ENCODE measurements at regions not wholly inside any gene's neighbourhood (a gene's known extent, or its start where the extent isn't known, plus 50 kb on each side); places are given as distances from the start of the nearest gene placed in this dataset.

GRCh38 chr4:174120446-174121295 lies 162.8 kb downstream of the FBXO8 start:
- peak; percentile 28 for DNase-seq (ENCODE audit: low read depth, low spot score)

GRCh38 chr4:174119830-174120229 lies 163.6 kb downstream of the FBXO8 start:
- no peak for DNase-seq (ENCODE audit: low read depth, low spot score)

- no peak for DNase-seq (ENCODE audit: low read depth, low spot score)
These were observed 164.4 kb downstream of the FBXO8 start for GRCh38 chr4:174119051-174119450.

GRCh38 chr4:174118171-174118570 lies 165.3 kb downstream of the FBXO8 start:
- no peak for DNase-seq (ENCODE audit: low read depth, low spot score)

- DNase-seq (ENCODE audit: low read depth, low spot score) = no peak
These were observed 166.0 kb downstream of the FBXO8 start for GRCh38 chr4:174117445-174117844.

GRCh38 chr4:174116021-174116420 lies 167.4 kb downstream of the FBXO8 start:
- no peak for DNase-seq (ENCODE audit: low read depth, low spot score)

- no peak for DNase-seq (ENCODE audit: low read depth, low spot score)
These were observed 172.0 kb downstream of the FBXO8 start for GRCh38 chr4:174111422-174111821.

GRCh38 chr4:174110180-174110579 lies 173.3 kb downstream of the FBXO8 start:
- no peak for DNase-seq (ENCODE audit: low read depth, low spot score)

GRCh38 chr4:174107746-174108354 lies 175.6 kb downstream of the FBXO8 start:
- DNase-seq (ENCODE audit: low read depth, low spot score) = no peak

- no peak for DNase-seq (ENCODE audit: low read depth, low spot score)
These were observed 178.3 kb downstream of the FBXO8 start for GRCh38 chr4:174105202-174105601.

- DNase-seq (ENCODE audit: low read depth, low spot score) = no peak
These were observed 182.6 kb downstream of the FBXO8 start for GRCh38 chr4:174100910-174101309.

- no peak for DNase-seq (ENCODE audit: low read depth, low spot score)
These were observed 183.8 kb downstream of the FBXO8 start for GRCh38 chr4:174099712-174100111.

- DNase-seq (ENCODE audit: low read depth, low spot score) = no peak
These were observed 186.5 kb downstream of the FBXO8 start for GRCh38 chr4:174096999-174097398.

- DNase-seq (ENCODE audit: low read depth, low spot score) = no peak
These were observed 187.0 kb downstream of the FBXO8 start for GRCh38 chr4:174096456-174096855.

- no peak for DNase-seq (ENCODE audit: low read depth, low spot score)
These were observed 192.3 kb downstream of the FBXO8 start for GRCh38 chr4:174091130-174091529.

- no peak for DNase-seq (ENCODE audit: low read depth, low spot score)
These were observed 193.8 kb downstream of the FBXO8 start for GRCh38 chr4:174089711-174090110.

GRCh38 chr4:174088795-174089194 lies 194.7 kb downstream of the FBXO8 start:
- DNase-seq (ENCODE audit: low read depth, low spot score) = no peak

- no peak for DNase-seq (ENCODE audit: low read depth, low spot score)
These were observed 196.4 kb downstream of the FBXO8 start for GRCh38 chr4:174086829-174087799.

- no peak for DNase-seq (ENCODE audit: low read depth, low spot score)
These were observed 198.5 kb downstream of the FBXO8 start for GRCh38 chr4:174084981-174085380.

- DNase-seq (ENCODE audit: low read depth, low spot score) = no peak
These were observed 198.9 kb downstream of the FBXO8 start for GRCh38 chr4:174084542-174084941.

- no peak for DNase-seq (ENCODE audit: low read depth, low spot score)
These were observed 203.1 kb downstream of the FBXO8 start for GRCh38 chr4:174080361-174080760.

- no peak for DNase-seq (ENCODE audit: low read depth, low spot score)
These were observed 211.9 kb downstream of the FBXO8 start for GRCh38 chr4:174071595-174071994.
